GM19238 (cell line): ENCODE measurements at regions not wholly inside any gene's neighbourhood (a gene's known extent, or its start where the extent isn't known, plus 50 kb on each side); places are given as distances from the start of the nearest gene placed in this dataset.

ENCODE experiments used
- DNase-seq: peaks from one replicate; pipeline ENCODE4 v3.0.0; 2011; ENCODE audit warnings: low spot score; ENCODE audit not compliant: insufficient read length

GRCh38 chr4:126023896-126024295 lies 709.1 kb downstream of the FAT4 start:
- no peak for DNase-seq

- DNase-seq, result no peak
These were observed 712.8 kb downstream of the FAT4 start for GRCh38 chr4:126027601-126028000.

- DNase-seq, result no peak
These were observed 714.1 kb downstream of the FAT4 start for GRCh38 chr4:126028876-126029275.

GRCh38 chr4:126037231-126037630 lies 722.5 kb downstream of the FAT4 start:
- no peak for DNase-seq

- DNase-seq, result no peak
These were observed 723.9 kb downstream of the FAT4 start for GRCh38 chr4:126038502-126039144.

GRCh38 chr4:126046081-126046614 lies 731.4 kb downstream of the FAT4 start:
- DNase-seq, result no peak

- no peak for DNase-seq
These were observed 732.4 kb downstream of the FAT4 start for GRCh38 chr4:126047114-126047513.

- DNase-seq, result no peak
These were observed 737.1 kb downstream of the FAT4 start for GRCh38 chr4:126051689-126052424.

GRCh38 chr4:126056116-126056650 lies 741.4 kb downstream of the FAT4 start:
- no peak for DNase-seq

- no peak for DNase-seq
These were observed 742.6 kb downstream of the FAT4 start for GRCh38 chr4:126057371-126057770.

GRCh38 chr4:126058596-126058995 lies 743.8 kb downstream of the FAT4 start:
- DNase-seq, result no peak

GRCh38 chr4:126061655-126062054 lies 746.9 kb downstream of the FAT4 start:
- no peak for DNase-seq

GRCh38 chr4:126065016-126065415 lies 750.3 kb downstream of the FAT4 start:
- no peak for DNase-seq

- DNase-seq, result no peak
These were observed 756.9 kb downstream of the FAT4 start for GRCh38 chr4:126071346-126072333.

- no peak for DNase-seq
These were observed 766.6 kb downstream of the FAT4 start for GRCh38 chr4:126081336-126081735.

- no peak for DNase-seq
These were observed 771.3 kb downstream of the FAT4 start for GRCh38 chr4:126086041-126086440.

- no peak for DNase-seq
These were observed 772.3 kb downstream of the FAT4 start for GRCh38 chr4:126087101-126087500.

- DNase-seq, result no peak
These were observed 782.5 kb downstream of the FAT4 start for GRCh38 chr4:126097155-126097799.

GRCh38 chr4:126106658-126107057 lies 791.9 kb downstream of the FAT4 start:
- DNase-seq, result no peak

- DNase-seq, result no peak
These were observed 795.1 kb downstream of the FAT4 start for GRCh38 chr4:126109836-126110235.

GRCh38 chr4:126113058-126113457 lies 798.3 kb downstream of the FAT4 start:
- DNase-seq, result no peak
